GM10266 (cell line): ENCODE measurements at regions not wholly inside any gene's neighbourhood (a gene's known extent, or its start where the extent isn't known, plus 50 kb on each side); places are given as distances from the start of the nearest gene placed in this dataset.
A peak's percentile ranks its signal among the peaks of the same experiment; 100 is the strongest.

Experiments
- DNase-seq: peaks from one replicate; pipeline ENCODE4 v3.0.0; 2012; ENCODE audit errors: extremely low spot score
- TF ChIP-seq, protein P1 (sequence below): IDR thresholded peaks from 2 replicates; pipeline ENCODE4 v1.5.1; 2012; ENCODE audit warnings: mild to moderate bottlenecking, low read depth; ENCODE audit not compliant: control insufficient read depth, insufficient read depth; ENCODE audit errors: missing control alignments

DNA sequence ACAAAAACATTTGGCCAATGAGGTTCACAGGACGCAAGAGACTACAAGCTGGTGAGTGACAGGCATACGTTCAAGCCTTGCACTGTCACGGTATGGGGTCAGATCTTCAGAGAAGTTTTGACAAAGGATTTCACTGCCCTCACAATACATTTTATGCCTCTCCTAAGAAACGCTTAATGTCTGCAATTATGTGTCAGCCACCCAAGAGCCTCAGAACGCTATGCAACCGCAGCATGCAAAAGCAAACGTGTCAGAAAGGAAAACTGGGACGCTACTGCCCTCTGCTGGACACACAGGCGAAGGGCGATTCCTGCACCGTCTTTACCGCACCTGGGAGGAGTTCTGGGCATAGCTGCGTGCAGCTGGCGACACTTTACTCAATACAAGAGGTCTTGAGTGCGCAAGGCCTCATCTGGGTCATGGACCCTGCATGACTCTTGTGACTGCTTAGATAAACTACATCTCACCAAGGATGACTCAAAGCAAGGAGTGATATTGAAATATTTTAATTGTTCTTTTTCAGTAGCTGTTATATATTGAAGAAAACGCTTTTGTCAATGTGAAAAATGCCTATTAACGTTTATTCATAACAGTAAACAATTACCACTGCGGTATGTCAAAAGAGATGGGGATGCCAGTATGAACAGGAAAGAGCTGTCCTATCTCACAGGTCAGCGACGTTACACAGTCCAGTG is 147.6 kb upstream of the FRG1 start:
- TF ChIP-seq, protein P1, sequence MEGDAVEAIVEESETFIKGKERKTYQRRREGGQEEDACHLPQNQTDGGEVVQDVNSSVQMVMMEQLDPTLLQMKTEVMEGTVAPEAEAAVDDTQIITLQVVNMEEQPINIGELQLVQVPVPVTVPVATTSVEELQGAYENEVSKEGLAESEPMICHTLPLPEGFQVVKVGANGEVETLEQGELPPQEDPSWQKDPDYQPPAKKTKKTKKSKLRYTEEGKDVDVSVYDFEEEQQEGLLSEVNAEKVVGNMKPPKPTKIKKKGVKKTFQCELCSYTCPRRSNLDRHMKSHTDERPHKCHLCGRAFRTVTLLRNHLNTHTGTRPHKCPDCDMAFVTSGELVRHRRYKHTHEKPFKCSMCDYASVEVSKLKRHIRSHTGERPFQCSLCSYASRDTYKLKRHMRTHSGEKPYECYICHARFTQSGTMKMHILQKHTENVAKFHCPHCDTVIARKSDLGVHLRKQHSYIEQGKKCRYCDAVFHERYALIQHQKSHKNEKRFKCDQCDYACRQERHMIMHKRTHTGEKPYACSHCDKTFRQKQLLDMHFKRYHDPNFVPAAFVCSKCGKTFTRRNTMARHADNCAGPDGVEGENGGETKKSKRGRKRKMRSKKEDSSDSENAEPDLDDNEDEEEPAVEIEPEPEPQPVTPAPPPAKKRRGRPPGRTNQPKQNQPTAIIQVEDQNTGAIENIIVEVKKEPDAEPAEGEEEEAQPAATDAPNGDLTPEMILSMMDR, result peak; percentile 82
- DNase-seq, result peak; percentile 54

DNA sequence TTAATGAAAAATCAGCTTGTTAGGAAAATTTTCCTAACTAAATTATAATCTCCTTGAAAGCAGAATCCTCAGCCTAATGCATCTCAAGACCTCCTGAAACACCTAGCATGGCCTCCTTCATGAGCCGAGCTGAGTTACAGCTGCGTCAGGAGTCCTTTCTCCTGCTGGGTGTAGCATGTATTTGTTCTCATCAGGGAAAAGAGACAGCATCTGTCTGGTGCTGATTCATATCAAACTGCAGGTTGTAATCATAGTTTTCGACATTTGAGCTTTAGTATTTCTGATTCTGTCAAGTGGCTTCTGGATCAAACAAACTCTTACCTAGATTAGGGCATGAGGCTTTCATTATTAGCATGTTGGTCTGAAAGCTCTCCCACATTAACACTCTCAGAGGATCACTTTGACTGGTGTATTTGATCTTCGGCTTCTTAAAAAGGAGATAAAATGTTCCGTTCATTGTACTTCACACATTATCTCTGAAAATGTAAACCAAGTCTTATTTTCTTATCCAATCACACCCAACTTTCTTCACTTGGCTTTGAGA is 140.1 kb upstream of the FRG1 start:
- no peak for DNase-seq
- TF ChIP-seq, protein P1, result no peak

DNA sequence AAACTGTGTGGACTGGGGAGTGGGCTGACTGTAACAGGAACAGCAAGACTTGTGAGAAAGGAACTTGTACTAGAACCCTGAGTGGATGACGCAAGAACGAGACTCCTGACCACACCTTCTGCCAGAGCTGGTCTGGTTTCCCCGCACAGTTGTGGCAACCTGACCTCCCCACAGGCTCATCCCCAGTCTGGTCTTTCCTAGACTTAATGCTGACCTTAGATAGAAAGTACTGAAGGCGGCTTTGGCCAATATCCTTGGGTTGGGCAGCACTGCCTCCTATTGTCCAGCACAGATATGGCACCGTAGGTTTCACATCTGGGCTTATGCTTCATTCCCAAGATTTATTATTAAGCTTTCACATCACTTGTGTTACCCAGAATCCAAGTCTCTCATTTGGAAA is 137.8 kb upstream of the FRG1 start:
- TF ChIP-seq, protein P1, result no peak
- DNase-seq, result no peak

DNA sequence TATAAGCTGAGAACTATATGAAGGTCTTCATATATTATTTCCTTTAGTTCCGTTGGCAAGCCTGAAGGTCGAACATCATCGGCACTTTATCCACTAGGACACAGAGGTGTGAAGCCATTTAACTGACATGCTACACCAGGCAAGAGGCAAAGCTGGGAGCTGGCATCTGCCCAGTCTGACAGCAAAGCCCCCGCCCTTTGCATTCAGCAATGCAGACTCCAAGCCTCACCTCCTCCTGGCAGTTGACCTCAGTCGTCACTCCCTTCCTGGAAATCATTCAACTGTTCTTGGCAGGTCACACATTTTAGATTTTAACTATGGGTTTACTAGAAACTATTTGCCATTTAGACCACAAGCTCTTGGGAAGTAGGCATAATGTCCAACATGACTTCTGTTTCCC is 135.8 kb upstream of the FRG1 start:
- no peak for DNase-seq
- TF ChIP-seq, protein P1, result no peak

DNA sequence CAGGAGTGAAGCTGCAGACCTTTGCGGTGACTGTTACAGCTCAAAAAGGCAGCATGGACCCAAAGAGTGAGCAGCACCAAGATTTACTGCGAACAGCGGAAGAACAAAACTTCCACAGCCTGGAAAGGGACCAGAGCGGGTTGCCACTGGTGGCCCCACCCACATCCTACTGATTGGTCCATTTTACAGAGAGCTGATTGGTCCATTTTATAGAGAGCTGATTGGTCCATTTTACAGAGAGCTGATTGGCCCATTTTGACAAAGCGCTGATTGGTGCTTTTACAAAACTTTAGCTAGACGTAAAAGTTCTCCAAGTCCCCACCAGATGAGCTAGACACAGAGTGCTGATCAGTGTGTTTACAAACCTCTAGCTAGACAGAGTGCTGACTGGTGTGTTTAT is 134.2 kb upstream of the FRG1 start:
- no peak for DNase-seq
- TF ChIP-seq, protein P1, result no peak

DNA sequence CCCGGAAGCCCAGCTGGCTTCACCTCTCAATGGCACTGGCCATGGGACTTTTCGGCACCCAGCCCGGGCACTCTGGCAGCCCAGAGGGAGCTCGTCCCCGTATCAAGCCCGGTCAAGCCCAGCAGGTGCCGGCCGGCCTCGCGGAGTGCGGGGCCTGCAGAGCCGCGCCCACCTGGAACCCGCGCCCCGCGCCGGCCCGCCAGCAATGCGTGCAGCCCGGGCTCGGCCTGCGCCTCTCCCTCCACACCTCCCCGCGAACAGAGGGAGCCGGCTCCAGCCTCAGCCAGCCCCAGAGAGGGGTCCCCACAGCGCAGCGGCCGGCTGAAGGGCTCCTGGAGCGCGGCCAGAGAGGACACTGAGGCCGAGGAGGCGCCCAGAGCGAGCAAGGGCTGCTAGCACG is 133.6 kb upstream of the FRG1 start:
- TF ChIP-seq, protein P1, result no peak
- no peak for DNase-seq

DNA sequence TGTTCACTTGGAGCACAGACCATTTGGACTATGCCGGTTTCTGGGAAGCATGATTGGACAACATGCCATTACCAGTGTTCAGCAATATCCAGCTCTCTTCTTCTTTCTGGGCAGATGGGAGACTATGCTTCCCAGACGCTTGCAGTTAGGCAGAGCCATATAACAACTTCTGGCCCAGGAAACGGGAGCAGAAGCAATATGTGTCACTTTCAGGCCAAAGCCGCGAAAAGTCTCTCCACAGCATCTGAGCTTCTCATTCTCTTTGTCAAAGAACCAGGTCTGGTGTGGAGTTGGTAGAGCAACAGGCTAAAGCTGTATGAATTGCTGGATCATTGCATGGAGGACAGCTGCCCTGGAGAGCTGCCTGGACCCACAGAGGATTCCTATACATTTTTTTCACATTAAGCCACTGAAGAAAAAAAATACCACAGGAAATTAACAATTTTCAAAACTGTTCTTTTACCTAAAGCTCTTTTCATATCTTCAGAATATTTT is 131.4 kb upstream of the FRG1 start:
- TF ChIP-seq, protein P1, result no peak
- no peak for DNase-seq
